ENCODE measurements at regions not wholly inside any gene's neighbourhood (a gene's known extent, or its start where the extent isn't known, plus 50 kb on each side); places are given as distances from the start of the nearest gene placed in this dataset.

DNA sequence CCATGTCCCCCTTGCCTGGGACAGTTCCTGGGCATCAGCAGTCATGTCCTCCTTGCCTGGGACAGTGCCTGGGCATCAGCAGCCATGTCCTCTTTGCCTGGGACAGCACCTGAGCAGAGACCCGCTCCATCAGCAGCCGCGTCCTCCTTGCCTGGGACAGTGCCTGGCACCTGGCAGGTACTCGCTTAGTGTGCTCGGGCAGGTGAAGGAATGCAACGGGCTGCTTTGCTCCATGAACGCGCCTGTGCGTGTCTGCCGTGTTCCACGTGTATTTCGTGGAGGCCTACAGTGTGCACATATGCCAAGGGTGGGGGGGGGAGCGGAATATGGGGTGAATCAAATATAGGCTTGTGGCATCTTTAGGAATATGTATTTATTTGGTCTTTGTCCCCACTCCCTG, 1490.7 kb downstream of the TBC1D22A start:
- DNase-seq (ENCODE audit: low read depth): no peak

- DNase-seq (ENCODE audit: low read depth): no peak
These were observed 1489.2 kb downstream of the TBC1D22A start for GRCh38 chr22:48251629-48252028.

DNA sequence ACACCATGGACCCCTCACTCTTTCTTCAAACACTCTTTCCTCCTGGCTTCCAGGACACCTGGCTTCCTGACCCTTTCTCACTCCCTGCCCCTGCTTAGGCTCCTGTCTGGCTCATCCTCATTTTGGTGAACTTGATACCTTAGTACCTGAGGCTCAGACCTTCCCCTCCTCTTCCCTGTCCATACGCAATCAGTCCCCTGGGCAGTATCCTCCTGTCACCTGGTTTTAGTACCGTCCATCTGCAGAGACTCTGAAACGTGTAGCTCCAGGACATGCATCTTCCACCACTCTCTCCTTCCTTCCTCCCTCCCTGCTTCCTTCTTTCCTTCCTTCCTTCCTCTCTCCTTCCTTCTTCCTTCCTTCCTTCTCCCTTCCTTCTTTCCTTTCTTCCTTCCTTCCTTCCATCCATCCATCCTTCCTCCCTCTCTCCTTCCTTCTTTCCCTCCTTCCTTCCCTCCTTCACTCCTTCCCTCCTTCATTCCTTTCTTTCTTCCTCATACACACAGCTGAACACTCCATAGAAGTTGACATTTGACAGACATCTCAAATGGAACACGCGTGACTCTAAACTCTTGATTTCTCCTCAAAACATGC, 1488.6 kb downstream of the TBC1D22A start:
- no peak for DNase-seq (ENCODE audit: low read depth)

GRCh38 chr22:48250286-48250895, 1487.9 kb downstream of the TBC1D22A start:
- DNase-seq (ENCODE audit: low read depth): no peak

- DNase-seq (ENCODE audit: low read depth): no peak
These were observed 1487.3 kb downstream of the TBC1D22A start for GRCh38 chr22:48249713-48250268.

DNA sequence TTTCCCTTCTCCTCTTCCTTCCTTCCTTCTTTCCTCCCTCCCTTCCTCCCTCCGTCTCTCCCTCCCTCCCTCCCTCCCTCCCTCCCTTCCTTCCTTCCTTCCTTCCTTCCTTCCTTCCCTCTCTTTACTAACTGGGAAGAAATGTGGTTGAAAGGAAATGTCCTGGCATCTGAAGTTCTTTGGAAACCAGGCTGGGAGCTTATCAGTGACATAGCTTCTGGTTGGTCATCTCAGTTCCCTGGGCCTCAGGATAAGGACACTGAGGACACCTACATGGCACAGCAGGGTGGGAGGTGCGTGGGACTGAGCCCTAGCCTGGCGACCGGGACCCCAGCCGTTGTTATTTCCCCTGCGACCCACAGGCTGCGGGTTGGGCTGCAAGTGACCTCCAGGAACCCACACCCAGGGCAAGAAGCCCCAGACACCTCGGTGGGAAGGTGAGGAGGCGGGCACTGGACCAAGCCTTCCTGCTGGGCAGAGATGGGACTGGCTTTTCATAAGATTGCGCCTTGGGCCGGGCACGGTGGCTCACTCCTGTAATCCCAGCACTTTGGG, 1486.5 kb downstream of the TBC1D22A start:
- DNase-seq (ENCODE audit: low read depth): no peak

DNA sequence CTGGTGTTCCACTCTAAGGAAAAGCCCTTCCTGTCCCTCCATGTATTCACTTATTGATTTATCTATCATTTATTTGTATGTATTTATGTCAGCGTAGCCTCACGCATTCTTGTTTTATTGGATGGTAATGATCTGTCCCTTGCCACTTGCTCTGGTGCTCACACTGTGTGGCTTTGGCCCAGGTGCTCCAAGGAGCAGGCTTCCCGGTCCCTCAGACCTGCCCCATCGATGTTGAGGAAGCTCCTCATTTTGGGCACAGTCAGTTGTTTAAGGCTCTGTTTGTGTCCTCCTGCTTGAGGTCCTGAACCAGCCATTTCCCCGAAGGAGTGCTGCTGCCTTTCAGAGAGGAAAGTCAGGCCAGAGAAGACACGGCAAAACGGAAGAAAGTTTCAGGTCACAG, 1485.4 kb downstream of the TBC1D22A start:
- DNase-seq (ENCODE audit: low read depth): no peak

- no peak for DNase-seq (ENCODE audit: low read depth)
These were observed 1482.7 kb downstream of the TBC1D22A start for GRCh38 chr22:48245196-48245485.

GRCh38 chr22:48244388-48245195, 1482.1 kb downstream of the TBC1D22A start:
- DNase-seq (ENCODE audit: low read depth): no peak

DNA sequence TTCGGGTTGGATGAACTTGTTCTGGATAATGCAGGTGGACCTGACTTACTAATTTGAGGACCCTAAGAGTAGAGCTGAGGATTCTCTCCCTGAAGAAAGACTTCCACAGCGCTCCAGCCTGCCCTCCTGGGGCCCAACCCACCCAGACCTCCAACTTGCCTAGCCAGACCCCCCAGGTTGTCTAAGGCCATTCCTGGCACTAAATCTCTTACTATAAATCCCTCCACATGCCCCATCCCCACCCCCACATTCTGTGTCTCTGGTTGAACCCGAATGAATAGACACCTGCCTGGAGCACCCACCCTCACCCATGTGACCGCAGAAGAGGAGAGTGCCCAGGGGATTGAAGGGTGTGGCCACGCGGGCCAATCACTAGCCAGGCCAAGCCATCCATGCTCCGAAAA, 1480.0 kb downstream of the TBC1D22A start:
- no peak for DNase-seq (ENCODE audit: low read depth)

- no peak for DNase-seq (ENCODE audit: low read depth)
These were observed 1479.2 kb downstream of the TBC1D22A start for GRCh38 chr22:48241658-48242057.

- no peak for DNase-seq (ENCODE audit: low read depth)
These were observed 1478.4 kb downstream of the TBC1D22A start for GRCh38 chr22:48240935-48241230.

- DNase-seq (ENCODE audit: low read depth): no peak
These were observed 1477.9 kb downstream of the TBC1D22A start for GRCh38 chr22:48240148-48240934.

- no peak for DNase-seq (ENCODE audit: low read depth)
These were observed 1477.2 kb downstream of the TBC1D22A start for GRCh38 chr22:48239461-48240147.

DNA sequence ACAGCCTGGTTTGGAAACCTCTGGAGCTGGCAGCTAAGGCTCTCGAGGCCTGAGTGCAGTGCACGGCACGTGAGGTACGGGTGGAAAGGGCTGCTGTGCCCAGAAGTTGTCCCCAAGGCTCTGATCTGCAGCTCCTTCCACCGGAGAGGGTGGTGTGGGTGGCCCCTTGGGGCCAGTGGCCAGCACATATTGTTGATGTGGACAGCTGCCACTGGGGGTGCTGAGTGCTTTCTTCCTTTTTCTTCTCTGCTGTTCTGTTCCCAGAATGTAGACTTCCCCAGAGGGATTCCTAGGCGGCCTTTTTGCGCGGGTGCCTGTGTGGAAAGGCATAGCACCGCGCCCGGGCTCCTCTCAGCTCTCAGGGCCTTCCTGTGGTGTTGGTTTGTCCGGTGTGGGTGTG, 1476.5 kb downstream of the TBC1D22A start:
- DNase-seq (ENCODE audit: low read depth): no peak

DNA sequence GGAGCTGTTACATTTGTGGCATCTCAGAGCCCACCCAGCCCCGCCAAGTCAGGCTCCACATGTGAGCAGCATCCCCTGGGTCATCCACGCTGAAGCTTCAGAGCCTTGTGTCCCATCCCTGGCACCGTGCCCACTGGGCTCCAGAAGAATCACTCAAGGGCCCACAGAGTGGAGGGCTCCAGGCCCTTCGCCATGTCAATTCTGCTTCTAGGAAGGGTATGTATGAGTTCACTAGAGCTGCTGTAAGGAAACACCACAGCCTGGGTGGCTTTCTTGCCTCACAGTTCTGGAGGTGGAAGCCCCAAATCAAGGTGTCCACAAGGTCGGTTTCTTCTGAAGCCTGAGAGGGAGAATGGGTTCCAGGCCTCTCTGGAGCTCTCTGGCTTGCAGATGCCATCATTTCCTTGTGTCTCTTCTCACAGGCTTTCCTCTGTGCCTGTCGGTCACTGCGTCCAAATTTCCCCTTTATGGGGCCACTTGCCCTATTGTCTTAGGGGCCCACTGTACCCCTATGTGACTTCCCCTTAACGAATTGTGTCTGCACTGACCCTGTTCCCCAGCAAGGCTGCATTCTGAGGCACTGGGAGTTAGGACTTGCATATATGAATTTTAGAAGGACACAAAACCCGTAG, 1476.0 kb downstream of the TBC1D22A start:
- no peak for DNase-seq (ENCODE audit: low read depth)

DNA sequence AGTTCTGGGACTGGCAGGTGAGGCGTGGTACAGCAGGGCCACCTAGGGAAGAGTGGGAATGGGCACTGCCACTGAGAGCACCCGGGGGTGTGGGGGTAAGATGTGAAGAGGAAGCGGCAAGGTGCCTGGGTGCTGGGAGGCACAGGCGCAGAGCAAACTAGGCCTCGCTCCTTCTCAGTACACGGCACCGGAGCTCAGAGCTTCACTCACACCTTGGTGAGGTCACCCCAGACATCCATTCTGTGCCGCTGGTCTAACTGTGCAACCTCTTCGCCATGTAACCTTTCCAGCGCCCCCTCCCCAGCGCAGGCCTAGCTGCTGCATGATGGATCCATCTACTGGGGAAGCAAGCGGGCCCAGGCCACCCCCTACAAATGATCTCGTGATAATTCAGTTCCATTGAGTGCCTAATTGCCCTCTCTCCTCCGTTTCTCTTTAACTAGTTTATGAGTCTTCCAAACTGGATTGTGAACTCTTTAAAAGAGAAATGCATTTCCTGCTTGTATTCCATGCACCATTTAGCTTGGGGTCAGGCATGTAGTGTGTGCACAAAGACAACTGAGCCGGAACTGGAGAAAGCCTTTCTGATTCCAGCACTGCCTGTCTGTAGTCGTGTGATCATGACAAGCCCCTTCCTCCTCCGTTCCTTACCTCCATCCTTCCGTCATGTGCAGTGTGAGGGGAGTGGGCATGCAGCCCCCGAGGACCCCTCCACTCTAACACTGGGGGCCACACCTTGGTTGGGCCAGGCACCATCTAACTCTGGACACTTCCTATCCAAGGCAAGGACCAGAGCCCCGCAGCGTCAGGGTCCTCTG, 1475.2 kb downstream of the TBC1D22A start:
- no peak for DNase-seq (ENCODE audit: low read depth)

DNA sequence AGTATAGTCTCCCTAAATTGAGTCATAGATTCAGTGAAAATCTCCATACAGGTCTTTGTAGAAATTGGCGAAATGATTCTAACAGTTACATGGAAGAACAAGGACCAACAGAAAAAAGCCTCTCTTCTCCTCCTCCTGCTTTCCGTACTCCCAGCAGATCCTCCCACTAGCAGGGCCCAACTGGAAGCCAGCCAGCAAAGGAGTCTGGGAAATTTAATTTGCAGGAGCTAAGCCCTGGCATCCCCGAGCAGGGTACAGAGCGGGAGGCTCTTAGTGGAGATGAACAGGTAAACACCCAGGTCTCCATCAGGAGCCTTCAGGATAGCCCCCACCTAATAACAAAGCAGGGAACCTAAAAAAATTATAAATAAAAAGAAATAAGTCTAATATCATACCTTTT, 1473.8 kb downstream of the TBC1D22A start:
- no peak for DNase-seq (ENCODE audit: low read depth)

- DNase-seq (ENCODE audit: low read depth): no peak
These were observed 1473.3 kb downstream of the TBC1D22A start for GRCh38 chr22:48235744-48236143.

DNA sequence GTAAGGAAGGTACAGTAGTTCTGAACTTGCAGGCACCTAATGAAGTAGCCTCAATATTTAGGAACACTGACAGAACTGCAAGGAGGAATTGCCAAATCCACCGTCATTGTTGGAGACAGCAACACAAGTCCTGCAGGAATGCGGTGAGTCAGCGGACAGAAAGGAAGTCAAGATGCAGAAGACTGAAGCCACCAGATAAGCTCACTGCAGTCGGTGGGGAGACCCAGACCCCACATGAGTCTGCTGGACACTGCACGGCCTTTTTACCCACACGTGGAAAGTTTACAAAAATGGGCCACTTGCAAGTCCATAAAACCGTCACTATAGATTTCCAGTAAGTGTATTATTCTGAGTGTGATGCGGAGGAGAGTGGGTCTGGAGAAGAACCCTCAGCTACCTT, 1471.6 kb downstream of the TBC1D22A start:
- no peak for DNase-seq (ENCODE audit: low read depth)

All from GM04503 (cell line).